ENCODE measurements at regions not wholly inside any gene's neighbourhood (a gene's known extent, or its start where the extent isn't known, plus 50 kb on each side); places are given as distances from the start of the nearest gene placed in this dataset.
A peak's percentile ranks its signal among the peaks of the same experiment; 100 is the strongest.

DNA sequence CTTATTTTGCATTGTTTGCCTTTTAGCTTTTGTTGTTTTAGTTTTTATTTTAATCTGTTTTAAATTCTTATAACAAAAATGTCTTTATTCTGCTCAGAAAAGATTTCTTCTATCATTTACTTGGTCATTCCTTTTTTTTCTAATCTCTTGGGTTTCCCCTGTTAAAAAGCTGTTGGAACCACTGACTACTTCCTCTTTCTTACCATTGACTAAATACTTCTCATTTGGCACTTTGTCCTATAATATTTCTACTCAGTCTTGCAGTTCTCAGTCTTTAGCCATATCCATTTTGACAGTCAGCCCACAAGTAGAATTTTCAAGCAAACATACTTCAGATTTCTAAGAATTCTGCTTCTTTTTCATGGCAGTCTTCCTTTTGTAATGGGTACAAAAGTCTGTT lies 567.2 kb downstream of the SATB2 start:
- TF ChIP-seq, protein P1, sequence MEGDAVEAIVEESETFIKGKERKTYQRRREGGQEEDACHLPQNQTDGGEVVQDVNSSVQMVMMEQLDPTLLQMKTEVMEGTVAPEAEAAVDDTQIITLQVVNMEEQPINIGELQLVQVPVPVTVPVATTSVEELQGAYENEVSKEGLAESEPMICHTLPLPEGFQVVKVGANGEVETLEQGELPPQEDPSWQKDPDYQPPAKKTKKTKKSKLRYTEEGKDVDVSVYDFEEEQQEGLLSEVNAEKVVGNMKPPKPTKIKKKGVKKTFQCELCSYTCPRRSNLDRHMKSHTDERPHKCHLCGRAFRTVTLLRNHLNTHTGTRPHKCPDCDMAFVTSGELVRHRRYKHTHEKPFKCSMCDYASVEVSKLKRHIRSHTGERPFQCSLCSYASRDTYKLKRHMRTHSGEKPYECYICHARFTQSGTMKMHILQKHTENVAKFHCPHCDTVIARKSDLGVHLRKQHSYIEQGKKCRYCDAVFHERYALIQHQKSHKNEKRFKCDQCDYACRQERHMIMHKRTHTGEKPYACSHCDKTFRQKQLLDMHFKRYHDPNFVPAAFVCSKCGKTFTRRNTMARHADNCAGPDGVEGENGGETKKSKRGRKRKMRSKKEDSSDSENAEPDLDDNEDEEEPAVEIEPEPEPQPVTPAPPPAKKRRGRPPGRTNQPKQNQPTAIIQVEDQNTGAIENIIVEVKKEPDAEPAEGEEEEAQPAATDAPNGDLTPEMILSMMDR (IDR thresholded peaks at IDR 0.05; ENCODE audit: insufficient read depth, low read depth, low read length): no peak
- H3K4me3 ChIP-seq (ENCODE audit: low read depth, low read length): no peak overlapping the region
- DNase-seq (ENCODE audit: low read depth): no peak

DNA sequence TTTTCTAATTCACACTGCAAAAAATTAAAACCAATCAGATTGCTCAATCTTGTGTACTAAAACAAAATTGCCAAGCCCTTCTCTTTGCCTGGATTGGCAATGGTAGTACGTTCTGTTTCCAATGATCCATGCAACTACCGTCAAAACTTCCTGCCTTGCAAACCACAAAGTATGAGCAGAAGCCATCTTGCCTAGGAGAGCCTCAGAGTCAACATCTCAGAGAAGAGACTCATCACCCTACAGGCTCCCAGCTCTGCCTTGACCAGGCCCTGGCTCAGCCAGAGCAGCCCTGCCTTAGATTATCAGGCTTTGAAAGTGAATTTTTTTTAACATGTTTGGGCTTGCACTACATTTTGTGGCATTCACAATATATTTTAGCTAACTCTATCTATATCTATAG lies 574.1 kb downstream of the SATB2 start:
- no peak overlapping the region for H3K4me3 ChIP-seq (ENCODE audit: low read depth, low read length)
- TF ChIP-seq, protein P1 (IDR thresholded peaks at IDR 0.05; ENCODE audit: insufficient read depth, low read depth, low read length): no peak
- DNase-seq (ENCODE audit: low read depth): no peak

DNA sequence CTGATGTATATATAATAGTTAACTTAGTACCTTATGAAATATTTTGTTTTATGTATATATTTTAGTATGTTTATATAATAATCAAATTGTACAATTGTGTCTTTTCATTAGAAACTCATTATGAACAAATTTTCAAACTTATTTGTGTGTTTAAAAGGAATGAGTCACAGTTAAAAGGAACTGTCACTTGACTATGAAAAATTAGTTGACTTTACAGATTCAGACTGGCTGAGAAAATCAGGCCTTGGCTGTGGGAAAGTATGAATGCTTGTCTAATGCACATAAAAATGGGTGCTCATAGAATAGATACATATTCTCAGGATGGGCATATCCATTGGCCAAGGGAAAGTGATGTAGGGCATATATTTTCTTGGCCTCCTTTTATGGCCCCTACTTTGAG lies 576.8 kb downstream of the SATB2 start:
- no peak for DNase-seq (ENCODE audit: low read depth)
- H3K4me3 ChIP-seq (ENCODE audit: low read depth, low read length): no peak overlapping the region
- TF ChIP-seq, protein P1 (IDR thresholded peaks at IDR 0.05; ENCODE audit: insufficient read depth, low read depth, low read length): no peak

DNA sequence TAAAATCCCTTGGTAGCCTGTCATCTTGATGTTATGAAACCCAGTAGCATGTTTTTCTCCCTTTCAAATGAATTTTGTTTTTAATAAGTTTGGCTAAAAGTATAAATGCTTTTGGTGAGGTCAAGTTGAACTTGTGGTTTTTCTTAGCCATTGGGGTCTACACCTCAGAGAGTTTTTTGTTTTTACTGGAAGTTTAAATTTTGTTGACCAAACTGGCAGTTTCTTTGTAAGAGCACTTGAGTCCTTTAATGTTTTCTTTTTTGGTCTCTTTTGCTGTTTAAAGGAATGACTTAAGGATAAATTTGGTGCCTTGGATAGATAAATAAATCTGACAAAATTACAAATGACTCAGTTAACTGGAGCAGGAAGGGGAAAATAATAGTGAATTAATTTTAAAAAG lies 577.3 kb downstream of the SATB2 start:
- DNase-seq (ENCODE audit: low read depth): no peak
- no peak overlapping the region for H3K4me3 ChIP-seq (ENCODE audit: low read depth, low read length)
- TF ChIP-seq, protein P1 (IDR thresholded peaks at IDR 0.05; ENCODE audit: insufficient read depth, low read depth, low read length): no peak

DNA sequence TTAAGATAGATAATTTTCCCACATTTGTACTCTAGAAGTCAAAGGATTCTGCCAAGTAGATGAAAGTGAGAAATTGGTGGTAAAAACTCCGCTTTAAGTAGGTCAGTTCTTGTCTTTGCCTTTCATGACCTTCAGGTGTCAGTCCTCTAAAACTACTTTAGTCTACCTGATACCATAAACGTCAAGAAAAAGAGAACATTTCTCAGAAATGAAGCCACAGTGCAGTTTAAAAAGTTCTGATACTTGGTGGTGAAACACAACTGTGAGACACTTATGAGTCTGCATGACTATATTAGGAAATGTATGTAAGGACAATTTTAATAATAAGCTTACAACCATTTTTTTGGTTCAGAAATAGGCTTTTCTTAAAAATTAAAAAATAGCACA lies 583.3 kb downstream of the SATB2 start:
- DNase-seq (ENCODE audit: low read depth): no peak
- no peak overlapping the region for H3K4me3 ChIP-seq (ENCODE audit: low read depth, low read length)

DNA sequence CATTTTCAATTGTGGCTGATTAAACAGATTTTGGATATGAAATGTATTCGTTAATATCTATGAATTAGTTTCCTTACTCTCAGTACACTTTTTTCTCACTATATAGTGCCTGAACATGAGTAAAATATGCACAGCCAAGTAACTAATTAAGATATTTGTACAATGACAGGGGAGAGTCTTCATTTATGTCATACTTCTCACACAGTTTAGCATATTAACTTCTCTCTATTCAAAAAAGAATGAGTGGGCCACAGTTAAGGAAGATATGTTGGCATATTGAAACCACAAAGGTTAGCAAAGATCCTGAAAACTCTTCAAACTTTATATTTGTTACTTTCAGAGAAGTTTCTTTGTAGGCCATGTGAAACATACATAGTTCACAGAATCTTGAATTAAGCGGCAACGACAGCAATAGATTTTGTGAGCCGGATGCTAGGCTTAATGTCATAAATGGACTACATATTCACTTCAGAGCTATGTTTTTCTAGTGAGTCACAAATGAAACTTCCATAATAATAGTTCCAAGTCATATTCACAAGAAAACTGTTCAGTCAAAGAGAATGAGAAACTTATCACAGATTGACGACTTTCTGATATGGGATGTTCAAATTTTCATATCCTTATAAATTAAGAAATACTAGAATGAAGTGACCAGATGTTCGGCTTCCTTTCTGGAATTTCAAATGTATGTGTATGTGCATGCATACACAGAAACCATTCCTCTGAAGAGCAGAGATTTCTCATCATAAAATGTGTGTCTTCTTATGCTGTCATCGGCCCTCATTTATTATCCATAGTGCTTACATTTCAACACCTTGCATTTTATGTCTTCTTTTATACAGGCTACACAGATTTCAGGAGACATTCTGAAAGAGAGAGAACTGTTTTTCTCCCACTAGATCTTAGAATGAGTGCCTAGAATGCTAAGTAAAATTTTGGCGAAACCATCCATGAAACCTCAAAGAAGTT lies 584.0 kb downstream of the SATB2 start:
- DNase-seq (ENCODE audit: low read depth): peak; percentile 2
- no peak overlapping the region for H3K4me3 ChIP-seq (ENCODE audit: low read depth, low read length)
- TF ChIP-seq, protein P1 (IDR thresholded peaks at IDR 0.05; ENCODE audit: insufficient read depth, low read depth, low read length): no peak

More for the DNA sequence above, 583.3 kb downstream of the SATB2 start:
- TF ChIP-seq, protein P1 (IDR thresholded peaks at IDR 0.05; ENCODE audit: insufficient read depth, low read depth, low read length): no peak
